AG09309 (cell line): ENCODE measurements at regions not wholly inside any gene's neighbourhood (a gene's known extent, or its start where the extent isn't known, plus 50 kb on each side); places are given as distances from the start of the nearest gene placed in this dataset.
"Not testable (repeated sequence)": the region's sequence is repeated elsewhere in the genome, so short reads cannot be mapped to it uniquely, and the experiment has no call there.

Experiments used
- DNase-seq: peaks from one replicate; pipeline ENCODE4 v3.0.0-alpha.2; 2010; ENCODE audit warnings: low read depth
- H3K4me3 ChIP-seq: 2 replicates; pipeline ENCODE4 v1.5.1; 2011; ENCODE audit warnings: mild to moderate bottlenecking, low read depth, low read length, moderate library complexity; ENCODE audit not compliant: control insufficient read depth
- TF ChIP-seq, protein P1 (sequence below): IDR thresholded peaks from 2 replicates; pipeline ENCODE4 v1.5.1; 2011; ENCODE audit warnings: mild to moderate bottlenecking, low read depth, low read length, inconsistent platforms; ENCODE audit not compliant: insufficient read depth, control insufficient read depth; ENCODE audit errors: missing control alignments

GRCh38 chr14:45658226-45658916, 405.4 kb upstream of the MIS18BP1 start:
- no peak for DNase-seq
- TF ChIP-seq, protein P1, sequence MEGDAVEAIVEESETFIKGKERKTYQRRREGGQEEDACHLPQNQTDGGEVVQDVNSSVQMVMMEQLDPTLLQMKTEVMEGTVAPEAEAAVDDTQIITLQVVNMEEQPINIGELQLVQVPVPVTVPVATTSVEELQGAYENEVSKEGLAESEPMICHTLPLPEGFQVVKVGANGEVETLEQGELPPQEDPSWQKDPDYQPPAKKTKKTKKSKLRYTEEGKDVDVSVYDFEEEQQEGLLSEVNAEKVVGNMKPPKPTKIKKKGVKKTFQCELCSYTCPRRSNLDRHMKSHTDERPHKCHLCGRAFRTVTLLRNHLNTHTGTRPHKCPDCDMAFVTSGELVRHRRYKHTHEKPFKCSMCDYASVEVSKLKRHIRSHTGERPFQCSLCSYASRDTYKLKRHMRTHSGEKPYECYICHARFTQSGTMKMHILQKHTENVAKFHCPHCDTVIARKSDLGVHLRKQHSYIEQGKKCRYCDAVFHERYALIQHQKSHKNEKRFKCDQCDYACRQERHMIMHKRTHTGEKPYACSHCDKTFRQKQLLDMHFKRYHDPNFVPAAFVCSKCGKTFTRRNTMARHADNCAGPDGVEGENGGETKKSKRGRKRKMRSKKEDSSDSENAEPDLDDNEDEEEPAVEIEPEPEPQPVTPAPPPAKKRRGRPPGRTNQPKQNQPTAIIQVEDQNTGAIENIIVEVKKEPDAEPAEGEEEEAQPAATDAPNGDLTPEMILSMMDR, result no peak
- no peak overlapping the region for H3K4me3 ChIP-seq

GRCh38 chr14:45651890-45652289, 398.9 kb upstream of the MIS18BP1 start:
- H3K4me3 ChIP-seq, result no peak overlapping the region
- DNase-seq, result no peak
- TF ChIP-seq, protein P1, result no peak

DNA sequence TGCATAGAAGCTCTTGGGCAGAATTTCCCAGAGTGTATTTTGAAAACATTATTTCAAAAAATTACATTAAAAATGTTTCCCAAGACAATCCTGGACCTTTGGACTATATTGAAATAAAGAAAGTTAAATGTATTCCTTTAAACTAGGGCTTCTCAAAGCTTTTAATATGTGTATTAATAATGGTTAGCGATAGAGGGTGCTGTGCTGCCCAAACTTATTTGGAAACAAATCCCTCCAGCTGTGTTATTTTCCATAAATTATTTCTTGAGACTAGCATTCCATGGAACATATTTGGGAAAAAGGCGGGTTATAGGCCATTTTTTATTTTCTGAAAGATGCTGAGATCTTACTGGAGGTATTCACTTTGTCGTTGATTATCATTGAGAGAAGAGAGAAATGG, 397.8 kb upstream of the MIS18BP1 start:
- DNase-seq, result no peak
- H3K4me3 ChIP-seq, result no peak overlapping the region

GRCh38 chr14:45649051-45649450, 396.0 kb upstream of the MIS18BP1 start:
- no peak for DNase-seq
- H3K4me3 ChIP-seq, result no peak overlapping the region
- TF ChIP-seq, protein P1, result no peak

More for the DNA sequence above, 397.8 kb upstream of the MIS18BP1 start:
- TF ChIP-seq, protein P1, result no peak

- no peak for DNase-seq
- TF ChIP-seq, protein P1, result no peak
- no peak overlapping the region for H3K4me3 ChIP-seq
Measured at GRCh38 chr14:45641541-45641940, 388.5 kb upstream of the MIS18BP1 start.

- not testable (repeated sequence) for H3K4me3 ChIP-seq, DNase-seq
Measured at GRCh38 chr14:45634651-45635441, 381.8 kb upstream of the MIS18BP1 start.

DNA sequence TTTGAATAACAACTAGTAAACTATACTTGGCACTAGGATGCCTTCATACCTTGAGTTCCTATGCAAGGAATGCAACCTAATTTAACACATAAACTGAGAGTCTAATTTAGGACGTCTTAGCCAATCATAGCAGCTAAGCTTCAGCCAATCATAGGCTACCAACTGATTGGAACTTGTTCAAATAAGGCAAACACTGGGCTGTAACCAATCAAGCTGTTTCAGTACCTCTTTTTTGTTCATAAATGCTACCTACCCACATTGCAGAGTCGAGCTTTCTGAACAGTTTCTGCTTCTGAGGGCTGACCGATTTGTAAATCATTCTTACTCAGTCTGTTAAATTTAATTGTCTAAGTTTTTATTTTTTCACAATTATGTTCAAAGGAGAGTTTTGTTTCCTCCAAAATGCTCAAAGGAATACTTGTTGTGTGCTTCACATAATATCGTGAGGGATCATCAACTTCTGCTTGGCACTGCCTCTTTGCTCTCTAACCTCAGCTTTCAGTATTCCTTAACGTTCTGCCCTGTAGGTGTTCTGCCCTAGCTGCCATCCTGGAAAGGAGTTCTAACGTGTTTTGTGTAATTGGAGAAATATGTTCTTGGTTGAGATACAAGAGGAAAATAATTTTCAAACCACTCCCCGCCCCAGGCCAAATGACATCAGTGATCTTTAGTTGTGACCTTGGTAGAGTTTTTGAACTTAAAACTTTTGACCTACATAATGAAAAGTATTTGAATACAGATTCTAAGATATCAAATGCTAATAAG, 380.4 kb upstream of the MIS18BP1 start:
- TF ChIP-seq, protein P1, result no peak
- DNase-seq, result no peak
- no peak overlapping the region for H3K4me3 ChIP-seq
